ENCODE measurements at regions not wholly inside any gene's neighbourhood (a gene's known extent, or its start where the extent isn't known, plus 50 kb on each side); places are given as distances from the start of the nearest gene placed in this dataset.

- H3K9me3 Mint-ChIP-seq (ENCODE audit: low read depth), result no peaks in the 10 kb centered on the region
- H3K27me3 Mint-ChIP-seq, result peaks cover 4% of the 10 kb centered on the region
- TF ChIP-seq CTCF (IDR thresholded peaks at IDR 0.05; ENCODE audit: unreplicated experiment), result no peak
- H3K4me3 Mint-ChIP-seq (ENCODE audit: low read depth), result no peak overlapping the region
- DNase-seq (ENCODE audit: low spot score, unreplicated experiment), result no peak
- peaks cover 16% of the 10 kb centered on the region for H3K4me1 Mint-ChIP-seq (ENCODE audit: low read depth)
- H3K36me3 Mint-ChIP-seq (ENCODE audit: insufficient read depth), result no peaks in the 10 kb centered on the region
- H3K27ac Mint-ChIP-seq, result no peak overlapping the region
These were observed 412.5 kb downstream of the PTPRU start for GRCh38 chr1:29648798-29649188.

- Mint-ChIP-seq H3K9me3 (ENCODE audit: low read depth) (no peaks in the 10 kb centered on the region), H3K27me3 (peaks cover 4% of the 10 kb centered on the region), H3K4me3 (ENCODE audit: low read depth) (no peak overlapping the region), H3K36me3 (ENCODE audit: insufficient read depth) (no peaks in the 10 kb centered on the region), H3K27ac (no peak overlapping the region), H3K4me1 (ENCODE audit: low read depth) (peaks cover 13% of the 10 kb centered on the region)
- TF ChIP-seq CTCF (IDR thresholded peaks at IDR 0.05; ENCODE audit: unreplicated experiment), result no peak
- no peak for DNase-seq (ENCODE audit: low spot score, unreplicated experiment)
These were observed 411.7 kb downstream of the PTPRU start for GRCh38 chr1:29648026-29648425.

- peaks cover 13% of the 10 kb centered on the region for H3K4me1 Mint-ChIP-seq (ENCODE audit: low read depth)
- no peak overlapping the region for H3K27ac Mint-ChIP-seq
- no peak for DNase-seq (ENCODE audit: low spot score, unreplicated experiment)
- H3K36me3 Mint-ChIP-seq (ENCODE audit: insufficient read depth), result no peaks in the 10 kb centered on the region
- H3K4me3 Mint-ChIP-seq (ENCODE audit: low read depth), result no peak overlapping the region
- H3K27me3 Mint-ChIP-seq, result peaks cover 4% of the 10 kb centered on the region
- no peak for TF ChIP-seq CTCF (IDR thresholded peaks at IDR 0.05; ENCODE audit: unreplicated experiment)
- H3K9me3 Mint-ChIP-seq (ENCODE audit: low read depth), result no peaks in the 10 kb centered on the region
These were observed 411.3 kb downstream of the PTPRU start for GRCh38 chr1:29647581-29647980.

- H3K27me3 Mint-ChIP-seq, result peaks cover 3% of the 10 kb centered on the region
- DNase-seq (ENCODE audit: low spot score, unreplicated experiment), result peak; percentile 1
- H3K9me3 Mint-ChIP-seq (ENCODE audit: low read depth), result no peaks in the 10 kb centered on the region
- no peak for TF ChIP-seq CTCF (IDR thresholded peaks at IDR 0.05; ENCODE audit: unreplicated experiment)
- H3K4me3 Mint-ChIP-seq (ENCODE audit: low read depth), result no peak overlapping the region
- H3K4me1 Mint-ChIP-seq (ENCODE audit: low read depth), result peaks cover 10% of the 10 kb centered on the region
- H3K27ac Mint-ChIP-seq, result no peak overlapping the region
- H3K36me3 Mint-ChIP-seq (ENCODE audit: insufficient read depth), result no peaks in the 10 kb centered on the region
These were observed 409.9 kb downstream of the PTPRU start for GRCh38 chr1:29646161-29646775.

GRCh38 chr1:29645586-29645985 is 409.3 kb downstream of the PTPRU start:
- Mint-ChIP-seq H3K27me3 (peaks cover 2% of the 10 kb centered on the region), H3K36me3 (ENCODE audit: insufficient read depth) (no peaks in the 10 kb centered on the region), H3K4me1 (ENCODE audit: low read depth) (peaks cover 10% of the 10 kb centered on the region), H3K27ac (peak overlapping the region; percentile 28), H3K9me3 (ENCODE audit: low read depth) (no peaks in the 10 kb centered on the region), H3K4me3 (ENCODE audit: low read depth) (no peak overlapping the region)
- DNase-seq (ENCODE audit: low spot score, unreplicated experiment), result peak; percentile 5
- no peak for TF ChIP-seq CTCF (IDR thresholded peaks at IDR 0.05; ENCODE audit: unreplicated experiment)

Data from progenitor cell of endocrine pancreas (in vitro differentiated cells).